ENCODE measurements at regions not wholly inside any gene's neighbourhood (a gene's known extent, or its start where the extent isn't known, plus 50 kb on each side); places are given as distances from the start of the nearest gene placed in this dataset.

DNA sequence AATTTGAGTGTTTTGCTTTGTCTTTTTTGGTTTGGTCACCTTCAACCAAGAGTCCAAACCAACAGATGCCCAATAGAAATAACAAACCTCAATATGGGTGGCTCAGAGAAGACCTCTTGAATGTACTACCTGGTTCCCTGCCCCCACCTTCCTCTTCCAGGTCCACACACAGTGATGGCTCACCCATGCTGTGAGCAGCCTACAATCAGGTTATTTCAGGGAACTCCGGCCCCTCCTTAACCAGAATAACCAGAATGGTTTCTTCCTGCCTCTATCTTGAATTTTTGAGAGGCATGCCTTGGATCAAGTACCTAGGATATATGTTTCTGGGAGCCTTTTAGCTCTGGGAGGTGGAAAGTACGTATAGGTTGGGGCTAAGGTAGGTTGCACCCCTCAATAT lies 327.1 kb upstream of the PRDM1 start:
- 96 to 100% methylated on average over 2 of the region's 2 CpGs for WGBS, 2 donors
- ATAC-seq (ENCODE audit: low FRiP score) (no peak), DNase-seq (no peak)

DNA sequence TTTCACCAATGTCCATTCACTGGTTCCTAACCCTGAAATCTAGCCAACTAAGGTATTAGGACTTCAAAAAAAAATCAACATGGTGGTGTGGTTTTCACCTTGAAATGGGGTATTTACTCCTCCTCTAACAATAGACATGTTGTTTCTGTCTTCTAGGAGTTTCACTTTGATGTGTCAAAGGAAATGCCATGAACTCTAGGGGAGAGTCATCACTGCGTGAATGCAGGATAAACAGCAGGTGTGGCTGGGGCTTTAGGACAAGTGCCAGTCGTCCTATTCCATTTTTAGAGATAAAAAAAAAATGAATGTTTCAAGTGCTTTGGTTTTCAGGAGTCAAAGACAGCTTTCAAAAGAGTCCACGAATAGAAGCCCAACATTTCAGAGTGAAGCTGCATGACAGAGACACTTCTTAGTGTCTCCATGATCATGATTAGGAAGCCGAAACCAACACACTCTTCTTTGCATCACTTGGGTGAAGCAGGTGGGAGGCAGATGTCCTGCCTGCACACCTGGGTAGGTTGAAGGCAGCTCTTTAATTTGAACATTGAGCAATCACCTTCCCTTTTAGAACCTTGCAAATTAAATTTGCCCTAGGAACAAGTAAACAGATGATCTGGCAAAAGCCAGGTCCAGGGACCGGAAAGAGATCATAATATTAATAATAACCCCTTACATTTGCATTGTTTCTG lies 328.5 kb upstream of the PRDM1 start:
- 71 to 76% methylated on average over 5 of the region's 5 CpGs for WGBS, 2 donors
- H3K27ac ChIP-seq (ENCODE audit: low read depth in 1 of 2, low read length in 2 of 2): no peak overlapping the region
- H3K4me3 ChIP-seq (ENCODE audit: low read length in 2 of 2): no peak overlapping the region
- peaks cover 0 to 2% of the 10 kb centered on the region in 2 donors for H3K4me1 ChIP-seq (ENCODE audit: control insufficient read depth in 1 of 2, insufficient read depth in 2 of 2, low read length in 2 of 2)
- intact Hi-C loops (cut with DNase I): no loop called here
- H3K9me3 ChIP-seq (ENCODE audit: control insufficient read depth, low read length): no peaks in the 10 kb centered on the region
- H3K36me3 ChIP-seq (ENCODE audit: control insufficient read depth in 1 of 2, insufficient read depth in 2 of 2, low read length in 1 of 2): no peaks in the 10 kb centered on the region
- ATAC-seq (ENCODE audit: low FRiP score) (no peak), DNase-seq (no peak)
- H3K27me3 ChIP-seq (ENCODE audit: control insufficient read depth in 1 of 2, insufficient read depth in 2 of 2, low read length in 1 of 2): no peaks in the 10 kb centered on the region

More for the DNA sequence above, 327.1 kb upstream of the PRDM1 start:
- intact Hi-C loops (cut with DNase I): no loop called here
- Histone ChIP-seq H3K27ac (ENCODE audit: low read depth in 1 of 2, low read length in 2 of 2) (no peak overlapping the region), H3K36me3 (ENCODE audit: control insufficient read depth in 1 of 2, insufficient read depth in 2 of 2, low read length in 1 of 2) (no peaks in the 10 kb centered on the region), H3K4me3 (ENCODE audit: low read length in 2 of 2) (no peak overlapping the region), H3K27me3 (ENCODE audit: control insufficient read depth in 1 of 2, insufficient read depth in 2 of 2, low read length in 1 of 2) (no peaks in the 10 kb centered on the region), H3K9me3 (ENCODE audit: control insufficient read depth, low read length) (no peaks in the 10 kb centered on the region), H3K4me1 (ENCODE audit: control insufficient read depth in 1 of 2, insufficient read depth in 2 of 2, low read length in 2 of 2) (peaks cover 0 to 2% of the 10 kb centered on the region in 2 donors)

DNA sequence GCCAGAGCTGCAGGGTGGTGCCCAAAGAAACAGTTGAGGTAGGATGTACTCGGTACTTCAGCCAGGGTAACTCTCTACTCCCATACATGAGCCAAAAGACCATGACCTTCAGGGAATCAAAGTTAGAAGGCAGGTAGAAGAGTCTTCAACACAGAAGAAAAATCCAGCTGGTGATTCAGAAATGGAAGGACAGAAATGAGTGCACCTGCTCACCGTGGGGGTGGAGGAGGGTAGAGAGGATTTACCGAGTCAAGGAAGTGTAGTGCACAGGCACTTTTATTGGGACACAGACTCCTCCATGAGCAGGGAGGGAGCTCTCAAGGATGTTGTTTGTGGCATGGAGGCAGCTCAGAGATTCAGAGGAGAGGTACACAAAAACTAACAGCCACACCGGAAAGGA lies 330.3 kb upstream of the PRDM1 start:
- intact Hi-C loops (cut with DNase I): no loop called here
- H3K27ac ChIP-seq (ENCODE audit: low read depth in 1 of 2, low read length in 2 of 2): no peak overlapping the region
- no peak overlapping the region for H3K4me3 ChIP-seq (ENCODE audit: low read length in 2 of 2)
- no peaks in the 10 kb centered on the region for H3K36me3 ChIP-seq (ENCODE audit: control insufficient read depth in 1 of 2, insufficient read depth in 2 of 2, low read length in 1 of 2)
- DNase-seq: no peak
- WGBS, 2 donors: 92 to 94% methylated on average over 4 of the region's 4 CpGs
- H3K4me1 ChIP-seq (ENCODE audit: control insufficient read depth in 1 of 2, insufficient read depth in 2 of 2, low read length in 2 of 2): peaks cover 0 to 2% of the 10 kb centered on the region in 2 donors
- no peaks in the 10 kb centered on the region for H3K27me3 ChIP-seq (ENCODE audit: control insufficient read depth in 1 of 2, insufficient read depth in 2 of 2, low read length in 1 of 2)
- no peaks in the 10 kb centered on the region for H3K9me3 ChIP-seq (ENCODE audit: control insufficient read depth, low read length)
- ATAC-seq (ENCODE audit: low FRiP score): no peak

DNA sequence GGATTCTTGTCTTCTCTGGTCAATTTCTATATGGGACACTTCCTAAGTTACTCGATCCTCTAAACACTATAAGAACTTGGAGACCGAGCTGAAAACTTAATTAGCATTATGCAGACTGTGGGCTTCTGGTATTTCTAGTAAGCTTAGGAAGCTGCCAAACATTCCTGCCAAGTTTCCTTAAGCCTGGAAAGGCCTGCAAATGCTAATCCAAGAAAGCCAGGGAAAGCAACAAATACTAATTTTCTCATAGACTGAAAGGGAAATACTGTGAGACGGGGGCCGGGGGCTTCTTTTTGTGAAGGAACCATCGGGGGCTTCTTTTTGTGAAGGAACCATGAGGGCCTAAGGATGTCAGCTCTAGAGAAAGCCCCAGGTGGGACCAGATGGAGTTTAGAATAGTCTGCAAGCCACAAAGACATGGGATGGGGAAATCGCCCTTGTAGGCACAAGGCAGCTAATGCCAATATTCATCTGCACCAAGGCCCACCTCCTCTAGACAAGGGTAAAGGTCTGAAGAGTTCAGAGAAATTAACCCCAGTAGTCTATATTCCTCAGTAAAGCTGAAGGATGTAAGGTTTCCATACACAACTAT lies 332.4 kb upstream of the PRDM1 start:
- intact Hi-C loops (cut with DNase I): no loop called here
- no peaks in the 10 kb centered on the region for H3K4me1 ChIP-seq (ENCODE audit: control insufficient read depth in 1 of 2, insufficient read depth in 2 of 2, low read length in 2 of 2)
- no peak overlapping the region for H3K27ac ChIP-seq (ENCODE audit: low read depth in 1 of 2, low read length in 2 of 2)
- no peaks in the 10 kb centered on the region for H3K36me3 ChIP-seq (ENCODE audit: control insufficient read depth in 1 of 2, insufficient read depth in 2 of 2, low read length in 1 of 2)
- H3K9me3 ChIP-seq (ENCODE audit: control insufficient read depth, low read length): no peaks in the 10 kb centered on the region
- no peak overlapping the region for H3K4me3 ChIP-seq (ENCODE audit: low read length in 2 of 2)
- DNase-seq (no peak), ATAC-seq (ENCODE audit: low FRiP score) (no peak)
- H3K27me3 ChIP-seq (ENCODE audit: control insufficient read depth in 1 of 2, insufficient read depth in 2 of 2, low read length in 1 of 2): peaks cover 0 to 2% of the 10 kb centered on the region in 2 donors
- WGBS, 2 donors: 28 to 29% methylated on average over 6 of the region's 6 CpGs

DNA sequence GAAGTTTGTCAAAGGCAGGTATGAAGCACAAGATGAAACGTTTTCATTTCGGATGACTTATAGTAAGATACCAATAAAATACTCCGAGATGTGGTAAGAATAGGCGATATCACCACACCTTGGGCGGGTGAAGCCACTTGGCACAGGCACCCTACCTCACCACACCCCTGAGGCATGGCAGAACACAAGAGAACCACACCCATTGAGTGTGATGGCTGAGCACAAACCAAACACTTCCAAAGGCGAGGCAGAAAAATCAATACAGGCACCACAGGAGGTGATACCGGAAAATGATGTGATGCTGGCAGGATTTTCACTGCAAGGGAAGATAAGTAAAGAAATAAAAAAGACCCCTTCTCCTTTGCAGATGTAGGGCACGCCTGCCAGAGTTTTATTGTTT lies 332.9 kb upstream of the PRDM1 start:
- DNase-seq: no peak
- Histone ChIP-seq H3K27ac (ENCODE audit: low read depth in 1 of 2, low read length in 2 of 2) (no peak overlapping the region), H3K27me3 (ENCODE audit: control insufficient read depth in 1 of 2, insufficient read depth in 2 of 2, low read length in 1 of 2) (peaks cover 0 to 2% of the 10 kb centered on the region in 2 donors), H3K4me3 (ENCODE audit: low read length in 2 of 2) (no peak overlapping the region), H3K4me1 (ENCODE audit: control insufficient read depth in 1 of 2, insufficient read depth in 2 of 2, low read length in 2 of 2) (no peaks in the 10 kb centered on the region), H3K9me3 (ENCODE audit: control insufficient read depth, low read length) (no peaks in the 10 kb centered on the region), H3K36me3 (ENCODE audit: control insufficient read depth in 1 of 2, insufficient read depth in 2 of 2, low read length in 1 of 2) (no peaks in the 10 kb centered on the region)
- 79 to 81% methylated on average over 8 of the region's 8 CpGs for WGBS, 2 donors
- intact Hi-C loops (cut with DNase I): no loop called here
- ATAC-seq (ENCODE audit: low FRiP score): no peak

DNA sequence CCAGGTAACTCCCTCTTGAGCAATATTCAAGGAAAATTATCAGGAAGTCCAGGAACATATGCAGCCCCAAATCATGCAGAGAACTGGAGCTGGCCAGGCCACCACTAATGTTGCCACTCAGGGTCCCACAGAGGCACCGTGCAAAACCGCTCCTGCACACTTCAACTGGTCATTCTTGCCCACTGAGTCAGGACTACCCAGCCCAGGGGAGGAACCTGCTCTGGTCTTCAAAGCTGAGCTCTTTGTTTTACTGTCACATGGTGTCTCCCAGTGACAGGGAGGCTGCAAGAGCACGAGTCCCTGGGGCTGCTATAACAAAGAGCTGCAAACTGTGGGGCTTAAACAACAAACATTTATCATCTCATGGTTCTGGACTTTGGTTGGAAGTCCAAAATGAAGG lies 336.0 kb upstream of the PRDM1 start:
- no peaks in the 10 kb centered on the region for H3K36me3 ChIP-seq (ENCODE audit: control insufficient read depth in 1 of 2, insufficient read depth in 2 of 2, low read length in 1 of 2)
- 83 to 90% methylated on average over 3 of the region's 3 CpGs for WGBS, 2 donors
- no peak overlapping the region for H3K4me3 ChIP-seq (ENCODE audit: low read length in 2 of 2)
- H3K4me1 ChIP-seq (ENCODE audit: control insufficient read depth in 1 of 2, insufficient read depth in 2 of 2, low read length in 2 of 2): no peaks in the 10 kb centered on the region
- H3K27me3 ChIP-seq (ENCODE audit: control insufficient read depth in 1 of 2, insufficient read depth in 2 of 2, low read length in 1 of 2): peaks cover 0 to 2% of the 10 kb centered on the region in 2 donors
- H3K9me3 ChIP-seq (ENCODE audit: control insufficient read depth, low read length): no peaks in the 10 kb centered on the region
- H3K27ac ChIP-seq (ENCODE audit: low read depth in 1 of 2, low read length in 2 of 2): no peak overlapping the region
- ATAC-seq (ENCODE audit: low FRiP score): no peak
- intact Hi-C loops (cut with DNase I): no loop called here
- DNase-seq: no peak

DNA sequence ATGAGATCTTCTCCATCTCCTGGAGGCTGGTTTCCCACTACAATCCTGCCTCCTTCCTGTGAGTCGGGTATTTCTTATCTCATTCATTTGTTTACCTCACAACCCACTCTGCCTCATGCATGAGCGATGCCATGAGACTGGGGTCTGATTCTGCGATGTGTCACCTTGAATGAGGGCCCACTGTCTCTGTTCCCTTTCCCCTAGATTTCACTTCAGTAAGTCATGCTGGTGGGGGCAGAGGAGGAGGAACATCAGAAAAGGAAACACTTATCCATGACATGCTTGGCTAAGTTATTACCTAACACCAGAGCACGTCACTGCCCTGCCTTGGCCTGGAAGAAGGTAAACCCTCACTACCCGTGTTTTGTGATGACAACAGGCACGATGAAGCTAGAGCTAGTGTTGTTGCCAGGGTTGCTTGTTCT lies 337.4 kb upstream of the PRDM1 start:
- no peak overlapping the region for H3K27ac ChIP-seq (ENCODE audit: low read depth in 1 of 2, low read length in 2 of 2)
- WGBS, 2 donors: 55 to 56% methylated on average over 6 of the region's 6 CpGs
- H3K36me3 ChIP-seq (ENCODE audit: control insufficient read depth in 1 of 2, insufficient read depth in 2 of 2, low read length in 1 of 2): no peaks in the 10 kb centered on the region
- no peaks in the 10 kb centered on the region for H3K9me3 ChIP-seq (ENCODE audit: control insufficient read depth, low read length)
- peaks cover 0 to 2% of the 10 kb centered on the region in 2 donors for H3K27me3 ChIP-seq (ENCODE audit: control insufficient read depth in 1 of 2, insufficient read depth in 2 of 2, low read length in 1 of 2)
- no peak overlapping the region for H3K4me3 ChIP-seq (ENCODE audit: low read length in 2 of 2)
- intact Hi-C loops (cut with DNase I): no loop called here
- no peaks in the 10 kb centered on the region for H3K4me1 ChIP-seq (ENCODE audit: control insufficient read depth in 1 of 2, insufficient read depth in 2 of 2, low read length in 2 of 2)
- ATAC-seq (ENCODE audit: low FRiP score): no peak
- no peak for DNase-seq

DNA sequence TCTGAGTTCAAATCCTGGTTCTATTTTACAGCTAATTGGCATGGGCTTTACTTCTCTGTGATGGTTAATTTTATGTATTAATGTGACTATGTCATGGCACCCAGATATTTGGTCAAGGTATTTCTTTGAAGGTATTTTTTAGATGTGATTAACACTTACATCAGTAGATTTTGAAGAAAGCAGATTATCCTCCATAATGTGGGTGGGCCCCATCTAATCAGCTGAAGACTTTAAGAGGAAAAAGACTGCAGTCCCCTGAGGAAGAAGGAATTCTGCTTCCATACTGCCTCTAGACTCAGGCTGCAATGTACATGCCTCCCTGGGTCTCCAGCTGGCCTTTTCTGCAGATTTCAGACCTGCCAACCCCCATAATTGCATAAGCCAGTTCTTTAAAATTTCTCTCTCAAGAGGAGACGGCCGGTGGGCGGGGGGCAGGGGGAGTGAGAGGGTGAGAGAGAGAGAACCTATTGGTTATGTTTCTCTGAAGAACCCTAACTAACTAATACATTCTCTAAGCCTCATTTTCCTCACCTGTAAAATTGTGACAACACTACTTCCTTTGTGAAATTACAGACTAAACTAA lies 338.2 kb upstream of the PRDM1 start:
- Histone ChIP-seq H3K9me3 (ENCODE audit: control insufficient read depth, low read length) (no peaks in the 10 kb centered on the region), H3K27me3 (ENCODE audit: control insufficient read depth in 1 of 2, insufficient read depth in 2 of 2, low read length in 1 of 2) (peaks cover 0 to 2% of the 10 kb centered on the region in 2 donors), H3K4me1 (ENCODE audit: control insufficient read depth in 1 of 2, insufficient read depth in 2 of 2, low read length in 2 of 2) (no peaks in the 10 kb centered on the region), H3K36me3 (ENCODE audit: control insufficient read depth in 1 of 2, insufficient read depth in 2 of 2, low read length in 1 of 2) (no peaks in the 10 kb centered on the region), H3K27ac (ENCODE audit: low read depth in 1 of 2, low read length in 2 of 2) (no peak overlapping the region), H3K4me3 (ENCODE audit: low read length in 2 of 2) (no peak overlapping the region)
- no peak for ATAC-seq (ENCODE audit: low FRiP score)
- DNase-seq: no peak
- intact Hi-C loops (cut with DNase I): no loop called here
- 74 to 77% methylated on average over 3 of the region's 3 CpGs for WGBS, 2 donors

DNA sequence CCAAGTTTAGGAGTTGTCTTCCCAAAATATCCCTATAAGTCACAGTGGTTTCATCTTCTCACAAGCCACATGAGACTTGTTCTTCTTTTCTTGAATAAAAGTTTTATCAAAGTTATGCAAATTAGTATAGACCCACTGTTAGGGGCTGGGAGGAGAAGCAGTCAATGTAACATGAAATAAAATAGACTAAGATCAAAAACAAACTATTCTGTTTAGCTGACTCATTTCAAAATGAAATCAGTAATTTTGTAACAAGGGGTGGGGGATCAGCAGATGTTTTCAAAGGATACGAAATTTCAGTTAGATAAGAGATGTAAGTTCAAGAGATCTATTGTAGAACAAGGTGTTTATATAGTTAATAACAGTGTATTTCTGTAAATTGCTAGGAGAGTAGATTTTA lies 339.6 kb upstream of the PRDM1 start:
- H3K27me3 ChIP-seq (ENCODE audit: control insufficient read depth in 1 of 2, insufficient read depth in 2 of 2, low read length in 1 of 2): peaks cover 0 to 2% of the 10 kb centered on the region in 2 donors
- H3K4me1 ChIP-seq (ENCODE audit: control insufficient read depth in 1 of 2, insufficient read depth in 2 of 2, low read length in 2 of 2): no peaks in the 10 kb centered on the region
- H3K9me3 ChIP-seq (ENCODE audit: control insufficient read depth, low read length): no peaks in the 10 kb centered on the region
- H3K36me3 ChIP-seq (ENCODE audit: control insufficient read depth in 1 of 2, insufficient read depth in 2 of 2, low read length in 1 of 2): no peaks in the 10 kb centered on the region
- no peak overlapping the region for H3K27ac ChIP-seq (ENCODE audit: low read depth in 1 of 2, low read length in 2 of 2)
- no peak for DNase-seq
- no peak overlapping the region for H3K4me3 ChIP-seq (ENCODE audit: low read length in 2 of 2)
- intact Hi-C loops (cut with DNase I): no loop called here
- no peak for ATAC-seq (ENCODE audit: low FRiP score)
- 41 to 45% methylated on average over 1 of the region's 1 CpG for WGBS, 2 donors

Measured in aorta (tissue), 5 donors.